ENCODE measurements at regions not wholly inside any gene's neighbourhood (a gene's known extent, or its start where the extent isn't known, plus 50 kb on each side); places are given as distances from the start of the nearest gene placed in this dataset.
"Not testable (repeated sequence)": the region's sequence is repeated elsewhere in the genome, so short reads cannot be mapped to it uniquely, and the experiment has no call there.

GRCh38 chr22:23500508-23501260, 79.4 kb downstream of the IGLL1 start:
- DNase-seq (ENCODE audit: low read depth in 1 of 2, low spot score in 1 of 2) = no peak

- no peak for DNase-seq (ENCODE audit: low read depth in 1 of 2, low spot score in 1 of 2)
Observed at GRCh38 chr22:23499845-23500500, 80.1 kb downstream of the IGLL1 start.

GRCh38 chr22:23498811-23499798, 81.0 kb downstream of the IGLL1 start:
- DNase-seq (ENCODE audit: low read depth in 1 of 2, low spot score in 1 of 2) = no peak

- DNase-seq (ENCODE audit: low read depth in 1 of 2, low spot score in 1 of 2) = not testable (repeated sequence)
Observed at GRCh38 chr22:23497889-23498288, 82.2 kb downstream of the IGLL1 start.

- no peak for DNase-seq (ENCODE audit: low read depth in 1 of 2, low spot score in 1 of 2)
Observed at GRCh38 chr22:23497016-23497885, 82.8 kb downstream of the IGLL1 start.

- DNase-seq (ENCODE audit: low read depth in 1 of 2, low spot score in 1 of 2) = no peak
Observed at GRCh38 chr22:23496445-23496833, 83.7 kb downstream of the IGLL1 start.

GRCh38 chr22:23495614-23496444, 84.3 kb downstream of the IGLL1 start:
- DNase-seq (ENCODE audit: low read depth in 1 of 2, low spot score in 1 of 2) = no peak

GRCh38 chr22:23494930-23495266, 85.2 kb downstream of the IGLL1 start:
- no peak for DNase-seq (ENCODE audit: low read depth in 1 of 2, low spot score in 1 of 2)

GRCh38 chr22:23485490-23485889, 94.6 kb downstream of the IGLL1 start:
- DNase-seq (ENCODE audit: low read depth in 1 of 2, low spot score in 1 of 2) = no peak

- DNase-seq (ENCODE audit: low read depth in 1 of 2, low spot score in 1 of 2) = no peak
Observed at GRCh38 chr22:23484651-23485050, 95.4 kb downstream of the IGLL1 start.

GRCh38 chr22:23481369-23481768, 98.7 kb downstream of the IGLL1 start:
- no peak for DNase-seq (ENCODE audit: low read depth in 1 of 2, low spot score in 1 of 2)

- DNase-seq (ENCODE audit: low read depth in 1 of 2, low spot score in 1 of 2) = no peak
Observed at GRCh38 chr22:23478175-23478574, 101.9 kb downstream of the IGLL1 start.

GRCh38 chr22:23474531-23474930, 105.6 kb downstream of the IGLL1 start:
- not testable (repeated sequence) for DNase-seq (ENCODE audit: low read depth in 1 of 2, low spot score in 1 of 2)

- DNase-seq (ENCODE audit: low read depth in 1 of 2, low spot score in 1 of 2) = no peak
Observed at GRCh38 chr22:23473901-23474300, 106.2 kb downstream of the IGLL1 start.

GRCh38 chr22:23472376-23472775, 107.7 kb downstream of the IGLL1 start:
- not testable (repeated sequence) for DNase-seq (ENCODE audit: low read depth in 1 of 2, low spot score in 1 of 2)

GRCh38 chr22:23471698-23472097, 108.4 kb downstream of the IGLL1 start:
- no peak for DNase-seq (ENCODE audit: low read depth in 1 of 2, low spot score in 1 of 2)

- no peak for DNase-seq (ENCODE audit: low read depth in 1 of 2, low spot score in 1 of 2)
Observed at GRCh38 chr22:23470811-23471389, 109.2 kb downstream of the IGLL1 start.

GRCh38 chr22:23467721-23468294, 112.3 kb downstream of the IGLL1 start:
- no peak for DNase-seq (ENCODE audit: low read depth in 1 of 2, low spot score in 1 of 2)

GRCh38 chr22:23466351-23466750, 113.7 kb downstream of the IGLL1 start:
- no peak for DNase-seq (ENCODE audit: low read depth in 1 of 2, low spot score in 1 of 2)

Data from activated CD4-positive, alpha-beta T cell treated with anti-CD3 and anti-CD28 coated beads, Interleukin-2, amount 50 U/mL, for 24 hours (primary cell).